Right hindlimb (tissue), 1 donor: ENCODE measurements at regions not wholly inside any gene's neighbourhood (a gene's known extent, or its start where the extent isn't known, plus 50 kb on each side); places are given as distances from the start of the nearest gene placed in this dataset.
A peak's percentile ranks its signal among the peaks of the same experiment; 100 is the strongest.

Experiments
- DNase-seq: peaks from one replicate; pipeline ENCODE4 v3.0.0-alpha.2; 2018

- no peak for DNase-seq
Observed at GRCh38 chr1:78797108-78797781, 147.6 kb downstream of the IFI44 start.

- DNase-seq = no peak
Observed at GRCh38 chr1:78799926-78800325, 150.3 kb downstream of the IFI44 start.

- DNase-seq = no peak
Observed at GRCh38 chr1:78814176-78814575, 164.5 kb downstream of the IFI44 start.

- DNase-seq = no peak
Observed at GRCh38 chr1:78825561-78825960, 175.9 kb downstream of the IFI44 start.

GRCh38 chr1:78829644-78830043 lies 176.9 kb downstream of the ADGRL4 start:
- no peak for DNase-seq

DNA sequence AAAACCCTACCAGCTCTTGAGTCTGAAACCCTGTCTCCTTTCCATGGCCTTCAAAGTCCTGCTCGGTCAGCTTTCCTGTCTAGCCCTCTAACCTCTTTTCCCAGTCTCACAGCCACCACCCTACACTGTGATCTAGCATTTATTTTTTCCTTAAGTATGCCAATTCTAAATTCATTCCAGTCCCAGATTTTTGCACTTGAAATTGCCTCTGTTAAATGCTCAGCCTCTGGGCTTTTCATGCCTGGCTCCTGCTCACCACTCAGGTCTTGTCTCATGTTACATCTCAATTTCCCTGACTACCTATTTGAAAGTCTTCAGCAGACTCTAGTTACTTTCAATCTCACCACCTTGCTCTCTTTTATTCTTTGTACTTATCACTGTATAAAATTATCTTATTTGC lies 176.2 kb downstream of the ADGRL4 start:
- no peak for DNase-seq

GRCh38 chr1:78831731-78832360 lies 174.7 kb downstream of the ADGRL4 start:
- peak; percentile 16 for DNase-seq

GRCh38 chr1:78833491-78833890 lies 173.0 kb downstream of the ADGRL4 start:
- no peak for DNase-seq

GRCh38 chr1:78834201-78834741 lies 172.3 kb downstream of the ADGRL4 start:
- DNase-seq = no peak

- DNase-seq = no peak
Observed at GRCh38 chr1:78836726-78837125, 169.8 kb downstream of the ADGRL4 start.

GRCh38 chr1:78839704-78840277 lies 166.7 kb downstream of the ADGRL4 start:
- no peak for DNase-seq
